GM19395 (cell line): ENCODE measurements at regions not wholly inside any gene's neighbourhood (a gene's known extent, or its start where the extent isn't known, plus 50 kb on each side); places are given as distances from the start of the nearest gene placed in this dataset.

Experiments used
- ATAC-seq: cut with Tn5 transposase; IDR thresholded peaks from one replicate; pipeline ENCODE4 v1.9.1; 2021; ENCODE audit warnings: mild to moderate bottlenecking, moderate library complexity; ENCODE audit not compliant: unreplicated experiment

GRCh38 chr6:19128701-19129100 lies 708.5 kb upstream of the ID4 start:
- no peak for ATAC-seq

- no peak for ATAC-seq
Observed at GRCh38 chr6:19135706-19136105, 701.5 kb upstream of the ID4 start.

GRCh38 chr6:19137505-19137904 lies 699.7 kb upstream of the ID4 start:
- ATAC-seq = no peak

GRCh38 chr6:19142275-19142674 lies 694.9 kb upstream of the ID4 start:
- ATAC-seq = no peak

GRCh38 chr6:19150307-19150706 lies 686.9 kb upstream of the ID4 start:
- ATAC-seq = no peak

GRCh38 chr6:19153270-19153980 lies 683.7 kb upstream of the ID4 start:
- no peak for ATAC-seq

GRCh38 chr6:19153981-19154295 lies 683.2 kb upstream of the ID4 start:
- no peak for ATAC-seq

- no peak for ATAC-seq
Observed at GRCh38 chr6:19156443-19156842, 680.7 kb upstream of the ID4 start.

GRCh38 chr6:19157486-19157885 lies 679.7 kb upstream of the ID4 start:
- ATAC-seq = no peak

- no peak for ATAC-seq
Observed at GRCh38 chr6:19158586-19158985, 678.6 kb upstream of the ID4 start.

- no peak for ATAC-seq
Observed at GRCh38 chr6:19159089-19159488, 678.1 kb upstream of the ID4 start.

- no peak for ATAC-seq
Observed at GRCh38 chr6:19159561-19159960, 677.6 kb upstream of the ID4 start.

- no peak for ATAC-seq
Observed at GRCh38 chr6:19160081-19160730, 677.0 kb upstream of the ID4 start.

GRCh38 chr6:19167251-19167650 lies 669.9 kb upstream of the ID4 start:
- no peak for ATAC-seq

- ATAC-seq = no peak
Observed at GRCh38 chr6:19169366-19169765, 667.8 kb upstream of the ID4 start.

- no peak for ATAC-seq
Observed at GRCh38 chr6:19175023-19175422, 662.1 kb upstream of the ID4 start.

- ATAC-seq = no peak
Observed at GRCh38 chr6:19180348-19181072, 656.7 kb upstream of the ID4 start.

- ATAC-seq = no peak
Observed at GRCh38 chr6:19181211-19181610, 656.0 kb upstream of the ID4 start.

- ATAC-seq = no peak
Observed at GRCh38 chr6:19193624-19194023, 643.5 kb upstream of the ID4 start.

- no peak for ATAC-seq
Observed at GRCh38 chr6:19204445-19204844, 632.7 kb upstream of the ID4 start.

- ATAC-seq = no peak
Observed at GRCh38 chr6:19205076-19205475, 632.1 kb upstream of the ID4 start.

- no peak for ATAC-seq
Observed at GRCh38 chr6:19209202-19209601, 628.0 kb upstream of the ID4 start.
